WTC11 (cell line): ENCODE measurements at regions not wholly inside any gene's neighbourhood (a gene's known extent, or its start where the extent isn't known, plus 50 kb on each side); places are given as distances from the start of the nearest gene placed in this dataset.

Experiments used
- ATF6 ChIP-seq: sonication (generic); formaldehyde crosslinking; IDR thresholded peaks from 2 replicates; pipeline ENCODE4 v1.8.1; 2023; ENCODE audit warnings: mild to moderate bottlenecking, missing genetic modification reagents
- CDX4 ChIP-seq: fragments of 250-450 bp; sonication (Bioruptor Pico); IDR thresholded peaks from 2 replicates; pipeline ENCODE4 v1.9.0; 2021; ENCODE audit warnings: moderate library complexity, mild to moderate bottlenecking, inconsistent platforms, borderline replicate concordance
- HMGXB4 ChIP-seq: sonication (generic); formaldehyde crosslinking; IDR thresholded peaks from 2 replicates; pipeline ENCODE4 v1.8.1; 2023; ENCODE audit warnings: mild to moderate bottlenecking, moderate library complexity, missing genetic modification reagents
- IRF1 ChIP-seq: sonication (generic); formaldehyde crosslinking; IDR thresholded peaks from 2 replicates; pipeline ENCODE4 v1.8.0; 2023; ENCODE audit warnings: missing genetic modification reagents
- KAT7 ChIP-seq: sonication (generic); formaldehyde crosslinking; IDR thresholded peaks from 2 replicates; pipeline ENCODE4 v1.8.1; 2023; ENCODE audit warnings: missing genetic modification reagents, mild to moderate bottlenecking, borderline replicate concordance
- MAX ChIP-seq: sonication (generic); formaldehyde crosslinking; IDR thresholded peaks from 2 replicates; pipeline ENCODE4 v1.8.0; 2022; ENCODE audit warnings: mild to moderate bottlenecking, missing genetic modification reagents
- NFATC4 ChIP-seq: fragments of 250-450 bp; sonication (Bioruptor Pico); IDR thresholded peaks from 2 replicates; pipeline ENCODE4 v1.9.0; 2021; ENCODE audit warnings: mild to moderate bottlenecking
- NFE2L1 ChIP-seq: sonication (generic); formaldehyde crosslinking; IDR thresholded peaks from 2 replicates; pipeline ENCODE4 v1.8.1; 2023; ENCODE audit warnings: missing genetic modification reagents
- TCF7 ChIP-seq: sonication (generic); formaldehyde crosslinking; IDR thresholded peaks from 2 replicates; pipeline ENCODE4 v1.8.0; 2022; ENCODE audit warnings: mild to moderate bottlenecking, low read depth, missing genetic modification reagents, moderate library complexity
- USF2 ChIP-seq: sonication (generic); formaldehyde crosslinking; IDR thresholded peaks from 2 replicates; pipeline ENCODE4 v1.8.1; 2023; ENCODE audit warnings: mild to moderate bottlenecking, missing genetic modification reagents, moderate library complexity
- ZNF232 ChIP-seq: sonication (generic); formaldehyde crosslinking; IDR thresholded peaks from 2 replicates; pipeline ENCODE4 v1.8.0; 2022; ENCODE audit warnings: mild to moderate bottlenecking, missing genetic modification reagents
- ZNF423 ChIP-seq: fragments of 250-450 bp; sonication (Bioruptor Pico); IDR thresholded peaks from 2 replicates; pipeline ENCODE4 v2.1.2; 2022; ENCODE audit warnings: mild to moderate bottlenecking, moderate library complexity
- ZSCAN18 ChIP-seq: fragments of 250-450 bp; sonication (Bioruptor Pico); IDR thresholded peaks from 2 replicates; pipeline ENCODE4 v2.1.2; 2022; ENCODE audit warnings: mild to moderate bottlenecking, moderate library complexity
- TF ChIP-seq, protein P1 (sequence below): fragments of 200-600 bp; IDR thresholded peaks from 2 replicates; pipeline ENCODE4 v1.8.0; 2022; ENCODE audit warnings: antibody characterized with exemption

DNA sequence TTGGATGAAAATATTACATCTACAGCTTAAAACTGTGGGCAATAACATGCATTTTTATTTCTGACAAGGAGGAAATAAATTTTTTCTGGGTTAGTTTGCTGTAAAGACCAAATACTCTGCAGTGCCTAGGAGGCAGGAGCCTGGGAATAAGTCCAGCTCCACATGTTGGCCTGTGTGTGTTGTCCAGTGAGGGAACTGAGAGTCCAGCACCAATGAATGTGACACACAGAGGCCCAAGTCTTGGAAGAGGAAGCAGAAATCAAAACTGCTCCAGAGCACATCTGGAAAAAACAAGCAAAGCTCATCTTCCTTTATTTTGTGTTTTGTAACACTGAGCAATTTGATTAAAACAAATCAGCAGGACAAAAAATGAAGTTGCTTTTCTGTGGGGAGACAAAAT lies 63.1 kb upstream of the KLHL14 start:
- TF ChIP-seq, protein P1, sequence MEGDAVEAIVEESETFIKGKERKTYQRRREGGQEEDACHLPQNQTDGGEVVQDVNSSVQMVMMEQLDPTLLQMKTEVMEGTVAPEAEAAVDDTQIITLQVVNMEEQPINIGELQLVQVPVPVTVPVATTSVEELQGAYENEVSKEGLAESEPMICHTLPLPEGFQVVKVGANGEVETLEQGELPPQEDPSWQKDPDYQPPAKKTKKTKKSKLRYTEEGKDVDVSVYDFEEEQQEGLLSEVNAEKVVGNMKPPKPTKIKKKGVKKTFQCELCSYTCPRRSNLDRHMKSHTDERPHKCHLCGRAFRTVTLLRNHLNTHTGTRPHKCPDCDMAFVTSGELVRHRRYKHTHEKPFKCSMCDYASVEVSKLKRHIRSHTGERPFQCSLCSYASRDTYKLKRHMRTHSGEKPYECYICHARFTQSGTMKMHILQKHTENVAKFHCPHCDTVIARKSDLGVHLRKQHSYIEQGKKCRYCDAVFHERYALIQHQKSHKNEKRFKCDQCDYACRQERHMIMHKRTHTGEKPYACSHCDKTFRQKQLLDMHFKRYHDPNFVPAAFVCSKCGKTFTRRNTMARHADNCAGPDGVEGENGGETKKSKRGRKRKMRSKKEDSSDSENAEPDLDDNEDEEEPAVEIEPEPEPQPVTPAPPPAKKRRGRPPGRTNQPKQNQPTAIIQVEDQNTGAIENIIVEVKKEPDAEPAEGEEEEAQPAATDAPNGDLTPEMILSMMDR, result no peak
- TF ChIP-seq TCF7 (CRISPR knock-in tag) (no peak), ATF6 (CRISPR knock-in tag) (no peak), KAT7 (CRISPR knock-in tag) (no peak), HMGXB4 (CRISPR knock-in tag) (no peak), MAX (no peak), ZNF232 (CRISPR knock-in tag) (no peak), ZNF423 (CRISPR knock-in tag) (no peak), ZSCAN18 (CRISPR knock-in tag) (no peak), USF2 (CRISPR knock-in tag) (no peak), CDX4 (CRISPR knock-in tag) (no peak), IRF1 (CRISPR knock-in tag) (no peak), NFE2L1 (CRISPR knock-in tag) (no peak), NFATC4 (CRISPR knock-in tag) (no peak)
